Esophagus muscularis mucosa (tissue), 4 donors: ENCODE measurements at regions not wholly inside any gene's neighbourhood (a gene's known extent, or its start where the extent isn't known, plus 50 kb on each side); places are given as distances from the start of the nearest gene placed in this dataset.

Experiments
- CTCF ChIP-seq, 3 experiments: fragments of 200-600 bp in 2 of 3; fragments of 450-650 bp in 1 of 3; sonication (generic) in 2 of 3; IDR thresholded peaks; one replicate each; pipeline ENCODE4 v1.5.1; 2017 to 2019; ENCODE audit warnings: antibody characterized with exemption in 3 of 3, mild to moderate bottlenecking in 2 of 3, moderate library complexity in 1 of 3
- EP300 ChIP-seq: sonication (generic); formaldehyde crosslinking; IDR thresholded peaks from one replicate; pipeline ENCODE4 v1.6.1; 2017; ENCODE audit warnings: antibody characterized with exemption
- POLR2A ChIP-seq: fragments of 450-650 bp; IDR thresholded peaks from one replicate; pipeline ENCODE4 v1.6.1; 2017; ENCODE audit warnings: antibody characterized with exemption, moderate library complexity, mild to moderate bottlenecking, low read depth
- POLR2AphosphoS5 ChIP-seq, 2 donors: sonication (generic); formaldehyde crosslinking; IDR thresholded peaks; one replicate each; pipeline ENCODE4 v1.6.1; 2017; ENCODE audit warnings: antibody characterized with exemption in 2 of 2

- no peak for TF ChIP-seq CTCF (IDR thresholded peaks at IDR 0.05)
- no peak for TF ChIP-seq POLR2A
- no peak for TF ChIP-seq EP300
- TF ChIP-seq POLR2AphosphoS5 (IDR thresholded peaks at IDR 0.05): no peak
Observed at GRCh38 chr2:22867973-22868372, 517.0 kb upstream of the KLHL29 start.
